ENCODE measurements at regions not wholly inside any gene's neighbourhood (a gene's known extent, or its start where the extent isn't known, plus 50 kb on each side); places are given as distances from the start of the nearest gene placed in this dataset.

GRCh38 chr12:127025545-127025944 is 1241.4 kb upstream of the TMEM132C start:
- TF ChIP-seq CTCF (conservative IDR thresholded peaks at IDR 0.05; ENCODE audit: low read length) (0 out of 2 replicates have a peak, but pooled peaks have one; percentile 26), EZH2phosphoT487 (IDR thresholded peaks at IDR 0.05; ENCODE audit: borderline replicate concordance, low read depth, low read length) (no peak)
